Stimulated activated CD4-positive, alpha-beta T cell treated with anti-CD3 and anti-CD28 coated beads, Interleukin-4, amount 100 ng/mL, for 4 hours (primary cell): ENCODE measurements at regions not wholly inside any gene's neighbourhood (a gene's known extent, or its start where the extent isn't known, plus 50 kb on each side); places are given as distances from the start of the nearest gene placed in this dataset.
"Not testable (repeated sequence)": the region's sequence is repeated elsewhere in the genome, so short reads cannot be mapped to it uniquely, and the experiment has no call there.

ENCODE experiments used
- DNase-seq, 2 experiments: peaks; one replicate each; pipeline ENCODE4 v3.0.0-alpha.2; 2020

DNA sequence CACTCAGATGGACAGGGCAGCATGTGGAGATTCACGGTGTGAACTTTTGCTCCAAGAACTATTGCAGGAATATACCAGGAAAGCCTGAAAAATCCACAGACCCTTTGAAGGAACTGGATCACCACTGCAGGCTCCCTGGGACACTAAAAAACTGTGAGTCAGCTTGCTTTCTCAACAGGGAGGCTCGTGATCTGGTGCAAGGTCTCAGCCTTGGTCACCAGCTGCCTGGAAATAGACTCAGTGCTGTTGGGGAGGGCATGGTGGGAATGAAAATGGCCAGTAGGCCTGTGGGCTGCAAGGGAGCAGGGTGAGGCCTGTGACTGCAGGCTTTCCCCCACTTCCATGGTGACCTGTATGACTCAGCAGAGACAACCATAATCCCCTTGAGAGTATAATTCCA, 426.4 kb upstream of the RPS6KA3 start:
- no peak for DNase-seq

DNA sequence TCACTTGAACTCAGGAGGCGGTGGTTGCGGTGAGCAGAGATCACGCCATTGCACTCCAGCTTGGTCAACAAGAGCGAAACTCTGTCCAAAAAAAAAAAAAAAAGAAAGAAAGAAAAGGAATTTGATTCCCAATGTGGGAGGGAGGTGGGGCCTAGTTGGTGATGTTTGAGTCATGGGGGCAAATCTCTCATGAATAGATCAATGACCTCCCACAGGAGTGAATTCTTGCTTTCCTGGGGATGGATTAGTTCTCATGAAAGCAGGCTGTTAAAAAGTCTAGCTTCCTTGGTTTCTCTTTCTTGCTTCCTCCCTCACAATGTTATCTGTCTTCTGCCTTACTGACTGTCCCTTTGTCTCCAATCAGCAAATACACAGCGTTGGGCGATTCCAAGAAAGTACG, 419.5 kb upstream of the RPS6KA3 start:
- DNase-seq, result no peak

DNA sequence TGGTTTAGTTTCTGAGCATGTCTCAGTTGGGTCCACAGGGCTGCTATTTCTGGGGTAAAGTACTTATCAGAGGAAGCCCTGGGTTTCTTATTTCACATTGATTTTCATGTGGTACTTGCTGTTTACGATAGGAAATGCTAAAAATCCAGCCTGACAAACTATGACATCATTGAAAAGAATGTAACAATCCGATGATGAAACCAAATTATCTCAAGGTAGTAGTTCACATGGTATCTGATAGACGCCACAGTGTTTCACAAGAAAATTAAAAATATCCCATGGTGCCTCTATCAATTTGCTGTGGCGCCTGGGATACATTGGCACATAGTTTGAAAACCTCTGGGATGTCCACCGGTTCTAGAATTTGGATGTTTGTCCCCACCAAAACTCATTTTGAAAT, 418.9 kb upstream of the RPS6KA3 start:
- no peak for DNase-seq

DNA sequence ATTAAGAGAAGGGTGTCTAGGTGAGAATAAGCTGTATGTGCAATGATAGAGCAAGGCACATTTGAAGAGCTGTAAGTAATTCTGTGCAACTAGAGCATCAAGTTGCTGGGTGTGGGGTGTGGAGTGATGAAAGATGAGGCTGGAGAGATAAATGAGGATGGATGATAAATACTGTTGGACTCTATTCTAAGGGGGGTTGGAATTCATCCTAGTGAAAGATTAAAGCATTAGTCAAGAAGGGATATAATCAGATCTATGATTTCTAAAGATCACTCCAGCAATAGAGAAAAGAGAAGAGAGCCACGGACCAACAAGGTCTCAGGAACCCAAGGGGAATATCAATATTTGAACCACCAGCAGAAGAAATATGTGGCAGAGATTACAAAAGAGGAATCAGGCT, 415.0 kb upstream of the RPS6KA3 start:
- no peak for DNase-seq

DNA sequence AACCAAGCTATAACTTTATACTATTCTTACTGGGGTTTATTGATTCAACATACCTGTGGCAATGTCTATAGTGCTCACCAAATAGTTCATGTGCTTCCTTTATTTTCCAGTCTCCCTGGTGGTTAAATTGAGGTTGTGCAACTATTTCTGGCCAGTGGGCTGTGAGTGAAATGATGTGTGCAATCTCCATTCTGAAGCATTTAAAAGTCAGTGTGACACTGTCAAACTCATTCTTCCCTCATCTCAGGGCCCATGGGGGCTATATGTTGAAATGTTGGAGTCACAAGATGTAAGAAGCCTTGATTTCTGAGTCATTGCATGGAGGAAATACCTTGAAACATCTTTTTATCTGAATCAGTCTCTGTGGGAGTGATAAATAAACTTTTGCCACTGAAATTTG, 414.3 kb upstream of the RPS6KA3 start:
- no peak for DNase-seq

DNA sequence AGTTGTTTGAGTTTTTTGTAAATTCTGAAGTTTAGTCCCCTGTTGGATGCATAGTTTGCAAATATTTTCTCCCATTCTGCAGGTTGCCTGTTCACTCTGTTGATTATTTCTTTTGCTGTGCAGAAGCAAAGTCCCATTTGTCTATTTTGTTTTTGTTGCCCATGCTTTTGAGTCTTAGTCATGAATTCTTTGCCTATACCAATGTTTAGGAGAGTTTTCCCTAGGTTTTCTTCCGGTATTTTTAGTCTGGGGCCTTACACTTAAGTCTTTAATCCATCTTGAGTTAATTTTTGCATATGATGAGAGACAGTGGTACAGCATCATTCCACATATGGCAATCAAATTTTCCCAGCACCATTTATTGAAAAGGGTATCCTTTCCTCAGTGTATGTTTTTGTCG, 405.8 kb upstream of the RPS6KA3 start:
- no peak for DNase-seq

DNA sequence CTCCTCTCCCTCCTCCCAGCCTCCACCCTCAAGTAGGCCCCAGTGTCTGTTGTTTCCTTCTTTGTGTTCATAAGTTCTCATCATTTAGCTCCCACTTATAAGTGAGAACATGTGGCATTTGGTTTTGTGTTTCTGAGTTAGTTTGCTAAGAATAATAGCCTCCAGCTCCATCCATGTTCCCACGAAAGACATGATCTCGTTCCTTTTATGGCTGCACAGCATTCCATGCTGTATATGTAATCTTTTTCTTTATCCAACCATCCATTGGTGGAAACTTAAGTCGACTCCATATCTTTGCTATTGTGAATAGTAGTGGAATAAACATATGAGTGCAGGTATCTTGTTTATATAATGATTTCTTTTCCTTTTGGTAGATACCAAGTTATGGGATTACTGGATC, 405.0 kb upstream of the RPS6KA3 start:
- not testable (repeated sequence) for DNase-seq

DNA sequence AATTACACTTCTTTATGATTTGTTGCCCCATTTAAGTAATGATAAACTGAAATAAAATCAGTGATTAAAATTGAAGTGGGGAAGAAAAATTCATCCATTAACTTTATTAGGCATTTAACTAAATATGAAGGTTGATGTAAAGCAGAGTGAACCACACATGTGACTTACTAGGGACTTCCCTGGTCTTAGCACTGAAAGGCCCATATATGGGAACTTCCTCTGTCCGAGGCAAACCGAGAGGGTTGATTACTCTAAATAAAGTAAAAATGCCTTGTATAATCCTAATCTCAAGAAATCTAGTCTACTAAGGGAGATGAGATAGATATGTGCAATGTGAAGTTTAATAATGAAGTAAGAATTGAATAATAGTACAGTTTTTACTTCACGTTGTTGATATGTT, 403.9 kb upstream of the RPS6KA3 start:
- no peak for DNase-seq

DNA sequence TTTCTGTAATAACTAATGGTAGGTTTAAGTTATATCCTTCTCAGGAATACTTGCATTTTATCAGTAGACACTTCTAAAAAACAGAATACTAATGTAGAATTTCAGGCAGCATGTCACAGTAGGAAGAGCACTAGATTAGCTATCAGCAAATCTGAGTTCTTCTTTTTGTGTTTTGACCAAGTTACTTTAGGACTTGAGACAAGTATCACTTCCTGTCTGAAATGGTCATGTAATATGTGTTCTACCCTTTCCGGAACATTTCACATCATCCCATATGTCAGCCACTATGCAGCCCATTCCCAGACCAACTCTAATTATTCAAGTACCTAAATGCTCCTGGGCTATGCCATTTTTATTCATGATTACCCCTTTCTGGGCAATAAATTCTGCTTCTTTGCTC, 401.8 kb upstream of the RPS6KA3 start:
- no peak for DNase-seq

DNA sequence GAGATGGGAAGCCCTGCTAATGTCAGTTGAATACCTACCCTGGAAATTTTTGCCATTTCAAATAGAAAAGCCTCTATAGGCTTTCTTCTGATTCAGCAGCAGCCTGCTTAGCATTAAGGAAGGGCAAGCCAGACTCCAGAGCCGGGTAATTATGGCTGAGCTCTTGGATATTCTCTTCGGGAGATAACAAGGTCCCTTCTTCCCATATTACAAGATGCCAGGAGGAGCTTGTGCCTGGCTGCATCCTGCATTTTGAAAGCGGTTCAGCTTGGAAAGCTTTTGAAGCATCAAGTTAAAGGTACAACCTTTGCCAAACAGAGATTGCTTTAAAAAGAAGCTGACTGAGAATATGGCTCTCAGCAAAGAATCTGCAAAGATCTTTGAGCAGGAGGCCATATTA, 399.6 kb upstream of the RPS6KA3 start:
- DNase-seq, result no peak

DNA sequence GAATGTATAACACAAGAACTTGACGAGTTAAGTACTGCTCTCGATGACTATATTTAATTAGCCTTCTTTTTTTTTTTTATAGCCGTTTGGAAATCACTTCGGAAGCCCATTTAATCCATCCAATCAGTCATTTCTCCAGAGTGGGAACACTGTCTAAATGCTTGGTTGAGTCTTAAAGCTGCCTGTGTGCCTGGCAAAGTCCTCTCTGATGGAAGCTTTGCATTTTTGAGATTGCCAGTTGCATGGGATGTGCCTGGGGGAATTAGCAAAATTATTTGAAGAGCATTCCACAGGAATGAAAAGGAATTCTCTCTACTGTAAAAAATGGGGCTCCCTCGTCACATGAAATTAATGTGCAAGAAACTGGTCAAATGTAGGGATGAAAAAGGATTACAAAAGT, 398.8 kb upstream of the RPS6KA3 start:
- no peak for DNase-seq

DNA sequence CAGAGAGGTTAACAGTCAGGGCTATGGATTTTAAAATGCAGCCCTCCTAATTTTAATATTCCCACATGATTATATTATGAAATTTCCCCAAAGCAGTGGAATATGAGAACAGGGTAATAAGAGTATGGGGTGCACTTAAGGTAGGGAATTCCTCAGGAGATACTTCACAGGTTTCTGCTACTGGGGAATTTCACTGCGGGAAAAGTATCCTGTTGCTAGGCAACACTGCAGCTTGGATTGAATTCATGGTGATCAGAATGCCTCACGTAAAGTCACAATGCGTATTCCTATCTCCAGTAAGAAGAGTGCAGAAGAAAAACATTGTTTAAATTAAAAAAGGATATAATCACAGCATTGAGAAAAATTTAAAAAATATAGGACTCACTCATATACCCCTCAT, 398.1 kb upstream of the RPS6KA3 start:
- no peak for DNase-seq

DNA sequence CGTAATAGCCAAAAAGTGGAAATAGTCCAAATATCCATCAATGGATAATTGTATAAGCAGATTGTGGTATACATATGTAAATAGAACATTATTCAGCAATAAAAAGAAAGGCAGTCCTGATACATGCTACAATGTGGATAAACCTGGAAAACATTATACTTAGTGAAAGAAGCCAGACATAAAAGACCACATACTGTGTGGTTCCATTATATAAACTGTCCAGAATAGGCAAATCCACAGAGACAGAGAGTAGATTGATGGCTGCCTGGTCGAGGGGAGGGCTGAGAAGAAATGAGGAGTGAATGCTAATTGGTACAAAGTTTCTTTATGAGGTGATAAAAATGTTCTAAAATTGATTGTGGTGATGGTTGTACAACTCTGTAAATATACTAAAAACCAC, 397.4 kb upstream of the RPS6KA3 start:
- no peak for DNase-seq

DNA sequence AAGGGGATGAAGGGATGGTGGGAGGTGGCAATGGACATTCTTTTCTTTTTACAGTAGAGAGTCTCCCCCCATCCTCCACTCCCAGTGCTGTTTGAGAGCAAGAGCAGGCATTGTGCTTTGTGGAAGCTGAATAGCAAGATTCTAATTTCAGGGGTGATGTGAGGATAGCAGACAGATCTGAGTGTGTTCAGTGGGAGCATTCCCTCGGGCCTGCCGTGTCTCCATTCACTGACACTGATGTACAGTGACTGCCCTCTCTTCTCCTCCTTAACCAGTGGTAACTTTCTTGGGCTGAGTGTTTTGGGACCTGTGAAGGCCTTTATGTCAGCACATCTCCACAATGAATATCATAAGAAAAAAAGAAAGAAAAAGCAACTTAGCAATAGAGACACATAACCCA, 396.6 kb upstream of the RPS6KA3 start:
- DNase-seq, result no peak

DNA sequence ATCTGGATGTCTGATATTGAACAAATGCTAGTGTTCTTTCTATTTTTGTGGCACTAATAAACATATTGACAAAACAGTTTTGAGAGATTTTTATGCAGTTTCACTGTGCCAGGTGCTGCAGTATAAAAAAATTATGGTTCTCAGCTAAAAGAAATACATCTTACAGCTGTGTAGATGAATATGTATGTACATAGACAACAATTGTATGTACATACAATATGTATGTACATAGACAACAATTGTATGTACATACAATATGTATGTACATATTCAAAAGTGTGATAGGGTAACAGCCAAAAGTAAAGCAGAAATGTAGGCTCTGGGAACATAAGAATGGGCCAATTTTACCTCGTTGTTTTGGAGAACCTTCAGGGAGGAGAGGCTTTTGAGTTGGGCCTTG, 390.0 kb upstream of the RPS6KA3 start:
- no peak for DNase-seq

DNA sequence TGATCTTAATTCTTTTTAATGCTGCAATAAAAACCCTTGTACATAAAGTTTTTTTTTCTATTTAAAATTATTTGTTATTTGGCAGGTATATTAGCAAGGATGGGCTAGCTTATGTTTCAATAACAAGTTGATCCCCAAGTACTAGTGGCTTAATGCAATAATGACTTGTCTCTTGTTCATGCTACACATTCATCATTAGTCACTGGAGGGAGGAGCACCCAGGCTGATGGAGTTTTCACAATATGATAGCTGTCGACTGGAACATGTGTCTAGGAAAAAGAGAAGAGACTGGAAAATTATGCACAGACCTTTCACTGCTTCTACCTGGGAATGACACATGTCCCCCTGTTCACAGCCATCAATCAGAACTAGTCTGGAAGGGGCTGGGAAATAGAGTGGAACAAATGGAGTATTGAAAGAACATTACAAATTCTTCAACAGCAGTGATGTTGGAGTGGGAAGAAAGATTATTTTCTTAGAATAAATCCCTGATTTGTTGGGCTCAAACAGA, 387.9 kb upstream of the RPS6KA3 start:
- no peak for DNase-seq

DNA sequence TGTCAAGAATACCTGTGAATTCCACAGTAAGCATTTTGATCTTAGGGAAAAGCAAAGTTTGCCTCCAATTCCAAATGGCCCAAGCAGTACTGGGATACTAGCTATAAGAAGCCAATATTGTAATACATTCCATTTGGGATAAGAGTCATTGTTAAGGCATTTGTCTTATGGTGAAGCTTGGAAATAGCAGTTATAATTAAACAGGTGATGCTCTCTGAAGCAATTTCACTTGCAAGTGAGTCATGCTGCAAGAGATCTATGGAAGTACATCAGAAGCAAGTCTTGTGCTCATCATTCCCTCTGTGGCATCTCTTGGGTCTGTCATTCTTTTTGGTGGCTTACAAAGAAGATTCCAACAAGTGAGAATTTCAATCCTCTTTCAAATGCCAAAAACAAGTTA, 386.4 kb upstream of the RPS6KA3 start:
- DNase-seq, result no peak

DNA sequence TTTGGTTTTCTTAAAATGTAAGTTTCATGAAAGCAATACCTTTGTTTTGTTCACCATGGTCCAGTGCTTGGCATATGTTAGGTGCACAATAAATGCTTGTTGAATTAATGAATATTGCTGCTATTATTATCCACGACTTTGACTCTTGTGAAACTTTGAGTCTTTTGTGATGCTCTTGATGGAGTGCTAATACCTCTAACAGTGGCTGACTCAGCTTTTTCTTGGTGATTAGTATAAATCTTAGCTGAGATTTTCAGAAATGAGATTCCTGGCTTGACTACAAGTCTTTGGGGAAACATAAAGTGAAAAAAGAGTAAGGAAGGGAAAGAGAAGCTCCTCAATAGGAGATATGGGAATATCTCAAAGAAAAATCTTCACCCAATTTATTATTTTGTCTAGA, 375.2 kb upstream of the RPS6KA3 start:
- no peak for DNase-seq

DNA sequence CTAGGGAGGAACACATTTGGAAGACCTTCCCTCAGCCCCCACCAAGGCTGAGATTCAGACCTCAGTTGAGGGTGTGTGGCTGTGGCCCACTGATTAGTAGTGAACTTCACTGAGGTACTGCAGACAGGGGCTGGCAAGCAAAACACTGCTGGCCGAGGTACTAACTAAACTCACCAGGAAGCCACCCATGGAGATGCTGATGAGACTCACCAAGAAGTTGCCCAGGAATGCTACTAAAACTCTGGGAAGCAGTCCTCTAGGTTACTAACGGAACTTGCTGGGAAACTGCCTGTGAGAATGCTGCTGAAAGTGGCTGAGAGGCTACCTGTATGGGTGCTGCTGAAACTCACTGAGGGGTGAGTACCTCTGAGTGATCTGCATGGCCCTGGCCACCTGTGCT, 372.4 kb upstream of the RPS6KA3 start:
- no peak for DNase-seq

DNA sequence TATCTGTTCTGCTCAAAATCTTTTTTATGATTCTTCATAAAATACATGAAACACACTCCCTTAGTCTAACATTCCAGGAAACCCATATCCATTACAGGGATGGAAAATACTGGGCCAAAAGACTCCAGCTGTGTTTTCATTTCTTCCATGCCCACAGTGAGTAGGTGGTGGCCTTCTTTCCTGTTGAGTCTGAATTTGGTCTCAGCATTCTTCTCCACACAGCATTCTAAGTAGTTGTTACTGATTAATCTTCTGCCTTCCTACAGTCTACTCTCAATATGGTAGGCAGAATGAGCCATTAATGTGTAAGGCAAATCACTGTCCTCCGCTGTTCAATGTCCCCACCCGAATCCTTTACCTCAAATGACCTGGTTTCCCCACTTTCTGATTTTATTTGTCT, 370.6 kb upstream of the RPS6KA3 start:
- no peak for DNase-seq

DNA sequence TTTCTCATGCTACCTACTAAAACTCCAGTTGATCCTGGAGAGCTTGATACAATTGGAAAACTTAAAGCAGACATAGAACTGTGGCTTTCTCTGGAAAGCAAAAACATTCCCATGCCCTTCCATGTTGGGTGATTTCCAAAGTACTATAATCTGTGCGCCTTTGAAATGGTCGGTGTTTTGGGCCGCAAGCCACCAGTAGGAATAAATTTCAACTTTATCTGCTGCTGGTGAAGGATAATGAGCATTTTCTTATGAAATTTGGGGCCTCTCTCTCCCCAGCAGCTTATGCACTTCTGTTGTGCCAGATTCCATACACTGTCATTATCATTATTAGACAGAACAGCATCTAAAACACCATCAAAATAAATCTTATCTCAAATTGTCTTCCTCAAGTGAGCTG, 366.7 kb upstream of the RPS6KA3 start:
- DNase-seq, result no peak

DNA sequence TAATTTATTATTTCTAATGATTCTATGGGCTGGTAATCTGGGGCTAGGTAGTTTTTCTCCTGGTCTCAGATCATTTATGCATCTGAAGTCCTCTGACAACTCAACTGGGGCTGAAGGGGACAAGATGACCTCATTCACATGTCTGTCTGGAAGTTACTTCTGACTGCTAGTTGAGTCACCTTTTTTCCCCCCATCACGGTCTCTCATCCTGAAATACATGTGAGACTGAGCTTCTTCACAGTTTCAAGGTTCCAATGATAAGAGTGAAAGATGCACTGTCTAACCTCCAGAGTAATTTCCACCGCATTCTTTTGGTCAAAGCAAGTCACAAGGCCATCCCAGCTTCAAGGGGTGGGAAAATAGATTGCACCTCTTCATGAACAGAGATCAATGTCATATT, 356.7 kb upstream of the RPS6KA3 start:
- no peak for DNase-seq

DNA sequence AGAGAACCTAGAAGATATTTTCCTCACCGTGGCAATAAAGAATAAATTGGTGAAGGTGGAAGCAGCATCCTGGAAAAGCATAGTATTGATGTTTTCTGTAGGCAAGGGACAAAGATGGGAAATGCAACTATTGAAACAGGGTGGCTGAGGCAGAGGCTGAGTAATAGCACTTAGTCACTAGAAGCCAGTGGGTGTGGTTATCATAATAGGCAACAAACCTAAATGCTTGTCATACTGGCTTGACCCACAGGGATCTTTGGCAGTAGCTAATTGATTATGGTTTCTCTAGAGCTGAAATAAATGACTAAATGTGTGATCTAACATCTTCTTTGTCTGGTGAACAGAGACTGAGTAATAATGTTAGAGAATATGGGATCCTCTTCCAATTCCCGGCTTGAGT, 353.6 kb upstream of the RPS6KA3 start:
- no peak for DNase-seq

DNA sequence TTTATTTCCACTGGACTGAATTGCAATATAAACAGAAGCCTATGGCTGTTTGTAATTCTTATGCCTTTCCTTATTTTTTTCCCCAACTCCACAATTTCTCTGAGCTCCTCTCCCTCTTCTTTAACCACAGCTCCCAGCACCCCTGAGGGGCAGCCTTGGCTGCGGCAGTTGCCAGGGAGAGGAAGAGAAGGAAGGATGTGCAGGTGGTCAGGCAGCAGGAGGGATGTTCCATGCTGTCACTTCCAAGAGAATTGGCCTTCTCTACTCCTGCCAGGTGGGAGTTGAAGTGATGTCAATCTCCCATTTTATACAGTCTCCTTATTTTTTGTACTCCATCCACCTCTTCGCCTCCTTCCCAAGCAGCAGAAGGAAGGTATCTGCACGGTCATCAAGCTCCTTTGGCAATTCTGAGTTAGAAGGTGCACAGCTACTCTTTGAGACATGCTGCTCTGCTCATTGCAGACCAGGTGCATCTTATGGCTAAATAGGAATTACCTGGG, 343.3 kb upstream of the RPS6KA3 start:
- no peak for DNase-seq

DNA sequence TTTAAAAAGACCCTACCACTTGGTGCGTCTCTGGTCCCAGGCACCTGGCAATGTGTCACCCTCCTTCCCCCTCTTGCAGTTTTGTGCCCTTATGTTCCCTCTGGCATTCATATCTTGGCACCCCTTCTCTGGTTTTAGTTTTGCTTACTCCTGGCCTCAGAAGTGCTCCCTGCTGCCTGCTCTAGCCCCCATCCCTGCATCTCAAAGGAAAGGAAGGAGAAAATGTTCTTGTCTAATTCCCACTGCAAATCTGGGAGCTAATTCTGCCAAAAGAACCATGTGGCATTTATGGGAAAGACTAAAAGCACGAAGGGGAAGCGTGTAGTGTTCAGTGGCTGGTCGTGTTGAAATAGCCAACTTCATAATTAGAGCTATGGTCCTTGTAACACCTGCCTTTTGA, 340.1 kb upstream of the RPS6KA3 start:
- DNase-seq, result no peak

DNA sequence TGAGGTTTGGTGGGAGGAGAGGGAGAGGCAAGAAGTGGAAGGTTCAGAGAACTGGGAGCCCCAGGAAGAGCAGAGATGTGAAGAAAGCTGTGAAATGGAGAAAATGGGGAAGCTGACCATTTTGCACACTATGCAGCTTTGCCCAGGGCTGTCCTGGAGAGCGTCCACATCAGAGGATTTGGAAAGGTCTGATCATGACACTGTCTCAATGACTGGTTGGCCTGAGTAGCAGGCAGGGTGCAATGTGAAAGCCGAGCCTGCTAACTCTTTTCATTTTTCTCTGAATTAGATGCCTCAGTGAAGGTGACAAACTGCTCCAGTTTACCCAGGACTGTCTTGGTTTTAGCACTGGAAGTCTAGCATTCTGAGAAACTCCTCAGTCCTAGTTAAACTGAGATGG, 330.1 kb upstream of the RPS6KA3 start:
- DNase-seq, result no peak
